ENCODE measurements at regions not wholly inside any gene's neighbourhood (a gene's known extent, or its start where the extent isn't known, plus 50 kb on each side); places are given as distances from the start of the nearest gene placed in this dataset.

- DNase-seq = no peak
Observed at GRCh38 chr5:54601411-54602230, 84.1 kb downstream of the SNX18 start.
